Mucosa of stomach (tissue), 1 donor: ENCODE measurements at regions not wholly inside any gene's neighbourhood (a gene's known extent, or its start where the extent isn't known, plus 50 kb on each side); places are given as distances from the start of the nearest gene placed in this dataset.

ENCODE experiments used
- H3K27me3 ChIP-seq: one replicate; pipeline ENCODE4 v1.7.0; 2013; ENCODE audit warnings: mild to moderate bottlenecking, low read length; ENCODE audit not compliant: control insufficient read depth, insufficient read depth
- H3K36me3 ChIP-seq: one replicate; pipeline ENCODE4 v1.7.0; 2013; ENCODE audit warnings: low read length; ENCODE audit not compliant: control insufficient read depth, insufficient read depth
- H3K4me1 ChIP-seq: one replicate; pipeline ENCODE4 v1.7.0; 2013; ENCODE audit warnings: mild to moderate bottlenecking, low read length; ENCODE audit not compliant: control insufficient read depth, insufficient read depth
- H3K4me3 ChIP-seq: one replicate; pipeline ENCODE4 v1.7.0; 2013; ENCODE audit warnings: low read length
- H3K9ac ChIP-seq: one replicate; pipeline ENCODE4 v1.7.0; 2013; ENCODE audit warnings: mild to moderate bottlenecking, low read length, moderate library complexity
- H3K9me3 ChIP-seq: one replicate; pipeline ENCODE4 v1.7.0; 2013; ENCODE audit warnings: mild to moderate bottlenecking, low read length, moderate library complexity; ENCODE audit not compliant: control insufficient read depth
- donor health status: Pancreatic carcinoma.

- Histone ChIP-seq H3K9ac (no peak overlapping the region), H3K9me3 (no peaks in the 10 kb centered on the region), H3K4me1 (peaks cover 6% of the 10 kb centered on the region), H3K36me3 (no peaks in the 10 kb centered on the region), H3K4me3 (no peak overlapping the region), H3K27me3 (no peaks in the 10 kb centered on the region)
Measured at GRCh38 chr10:3539696-3540383, 245.2 kb downstream of the KLF6 start.

GRCh38 chr10:3538656-3539531 lies 246.1 kb downstream of the KLF6 start:
- Histone ChIP-seq H3K27me3 (no peaks in the 10 kb centered on the region), H3K9me3 (no peaks in the 10 kb centered on the region), H3K4me1 (peaks cover 6% of the 10 kb centered on the region), H3K9ac (no peak overlapping the region), H3K4me3 (no peak overlapping the region), H3K36me3 (no peaks in the 10 kb centered on the region)

GRCh38 chr10:3538291-3538655 lies 246.7 kb downstream of the KLF6 start:
- no peak overlapping the region for H3K4me3 ChIP-seq
- H3K36me3 ChIP-seq, result no peaks in the 10 kb centered on the region
- H3K4me1 ChIP-seq, result peaks cover 6% of the 10 kb centered on the region
- no peaks in the 10 kb centered on the region for H3K27me3 ChIP-seq
- no peaks in the 10 kb centered on the region for H3K9me3 ChIP-seq
- H3K9ac ChIP-seq, result no peak overlapping the region

GRCh38 chr10:3537518-3537917 lies 247.5 kb downstream of the KLF6 start:
- H3K9ac ChIP-seq, result no peak overlapping the region
- no peaks in the 10 kb centered on the region for H3K36me3 ChIP-seq
- no peaks in the 10 kb centered on the region for H3K27me3 ChIP-seq
- no peaks in the 10 kb centered on the region for H3K9me3 ChIP-seq
- no peak overlapping the region for H3K4me3 ChIP-seq
- peaks cover 6% of the 10 kb centered on the region for H3K4me1 ChIP-seq

GRCh38 chr10:3535001-3535400 lies 250.0 kb downstream of the KLF6 start:
- H3K27me3 ChIP-seq, result no peaks in the 10 kb centered on the region
- peaks cover 6% of the 10 kb centered on the region for H3K4me1 ChIP-seq
- no peaks in the 10 kb centered on the region for H3K36me3 ChIP-seq
- H3K9ac ChIP-seq, result no peak overlapping the region
- H3K9me3 ChIP-seq, result no peaks in the 10 kb centered on the region
- no peak overlapping the region for H3K4me3 ChIP-seq

GRCh38 chr10:3534433-3534832 lies 250.6 kb downstream of the KLF6 start:
- no peak overlapping the region for H3K9ac ChIP-seq
- no peaks in the 10 kb centered on the region for H3K27me3 ChIP-seq
- H3K4me3 ChIP-seq, result no peak overlapping the region
- no peaks in the 10 kb centered on the region for H3K9me3 ChIP-seq
- peaks cover 6% of the 10 kb centered on the region for H3K4me1 ChIP-seq
- H3K36me3 ChIP-seq, result no peaks in the 10 kb centered on the region

GRCh38 chr10:3533296-3533695 lies 251.7 kb downstream of the KLF6 start:
- Histone ChIP-seq H3K9ac (no peak overlapping the region), H3K27me3 (no peaks in the 10 kb centered on the region), H3K4me1 (peaks cover 5% of the 10 kb centered on the region), H3K36me3 (no peaks in the 10 kb centered on the region), H3K4me3 (no peak overlapping the region), H3K9me3 (no peaks in the 10 kb centered on the region)

- no peaks in the 10 kb centered on the region for H3K27me3 ChIP-seq
- no peaks in the 10 kb centered on the region for H3K9me3 ChIP-seq
- H3K4me3 ChIP-seq, result no peak overlapping the region
- H3K36me3 ChIP-seq, result no peaks in the 10 kb centered on the region
- no peaks in the 10 kb centered on the region for H3K4me1 ChIP-seq
- H3K9ac ChIP-seq, result no peak overlapping the region
Measured at GRCh38 chr10:3532644-3533043, 252.4 kb downstream of the KLF6 start.

DNA sequence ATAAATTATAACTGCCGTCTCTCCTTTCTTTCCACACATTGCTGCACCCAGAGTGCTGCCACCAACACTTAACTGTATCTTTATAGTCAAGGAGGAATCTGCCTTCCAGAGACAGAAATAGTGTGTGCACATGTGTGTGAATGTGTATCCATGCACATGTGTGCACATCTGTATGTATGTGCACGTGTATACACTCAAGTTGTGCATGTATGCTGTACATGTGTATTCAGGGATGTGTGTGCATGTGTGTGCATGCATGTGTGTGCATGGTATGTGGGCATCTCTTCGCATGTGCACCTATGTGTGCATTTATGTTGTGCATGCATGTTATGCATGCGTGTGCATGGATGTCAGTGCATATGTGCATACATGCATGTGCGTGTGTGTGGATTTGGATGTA lies 253.3 kb downstream of the KLF6 start:
- Histone ChIP-seq H3K9me3 (no peaks in the 10 kb centered on the region), H3K9ac (no peak overlapping the region), H3K27me3 (no peaks in the 10 kb centered on the region), H3K4me3 (no peak overlapping the region), H3K4me1 (no peaks in the 10 kb centered on the region), H3K36me3 (no peaks in the 10 kb centered on the region)

DNA sequence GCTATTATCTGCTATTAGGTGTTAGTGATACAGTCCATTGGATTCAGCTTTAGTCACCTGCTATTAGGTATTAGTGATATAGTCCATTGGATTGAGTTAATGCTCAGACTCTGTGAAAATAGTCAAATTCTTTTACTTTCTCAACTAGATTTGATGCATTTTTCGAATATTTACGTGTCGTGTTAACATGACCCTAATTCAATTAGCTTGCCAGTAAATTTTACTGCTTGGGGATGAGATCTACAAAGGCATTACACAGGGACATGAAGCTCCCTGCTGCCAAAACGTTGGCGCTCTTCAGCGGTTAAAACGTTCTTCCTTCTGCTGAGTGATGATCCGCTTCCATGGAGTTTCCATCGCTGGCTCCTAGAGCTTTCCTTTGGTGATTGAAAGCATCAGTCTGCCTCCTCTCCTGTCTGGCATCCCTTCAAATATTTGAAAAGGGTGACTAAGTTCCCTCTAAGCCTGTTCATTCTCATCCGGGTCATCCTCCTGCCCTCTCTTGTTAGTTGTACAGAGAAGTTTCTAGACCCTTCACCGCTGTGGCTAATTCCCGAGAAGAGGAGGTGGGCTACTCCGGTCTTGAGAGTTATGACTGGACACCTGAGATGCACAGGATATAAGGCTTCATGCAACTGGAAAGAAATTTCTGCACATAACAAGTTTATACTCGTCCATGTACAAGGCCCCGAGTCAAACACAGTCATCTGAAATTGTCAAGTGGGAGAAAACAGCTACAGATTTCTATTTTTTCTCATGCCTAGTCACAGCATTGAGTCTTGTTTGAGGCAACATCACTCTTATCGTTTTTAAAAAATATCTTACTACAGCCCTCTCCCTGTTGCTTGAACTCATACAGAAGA lies 254.0 kb downstream of the KLF6 start:
- Histone ChIP-seq H3K9ac (no peak overlapping the region), H3K9me3 (no peaks in the 10 kb centered on the region), H3K4me3 (no peak overlapping the region), H3K4me1 (no peaks in the 10 kb centered on the region), H3K27me3 (no peaks in the 10 kb centered on the region), H3K36me3 (no peaks in the 10 kb centered on the region)

DNA sequence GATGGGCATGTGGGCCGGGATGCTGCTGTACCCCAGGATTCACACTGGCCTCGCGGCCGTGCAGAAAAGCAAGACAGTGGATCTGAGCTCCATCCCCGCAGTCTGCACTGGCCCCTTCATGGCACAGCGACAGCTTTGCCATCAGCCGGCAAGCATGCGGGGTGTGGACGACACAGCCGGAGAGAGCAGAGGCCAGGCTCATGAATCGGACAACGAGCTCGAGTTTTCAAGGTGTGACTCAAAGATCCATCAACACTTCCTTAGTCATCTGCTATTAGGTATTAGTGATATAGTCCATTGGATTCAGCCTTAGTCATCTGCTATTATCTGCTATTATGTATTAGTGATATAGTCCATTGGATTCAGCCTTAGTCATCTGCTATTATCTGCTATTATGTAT lies 254.7 kb downstream of the KLF6 start:
- H3K9ac ChIP-seq, result no peak overlapping the region
- no peaks in the 10 kb centered on the region for H3K36me3 ChIP-seq
- H3K9me3 ChIP-seq, result no peaks in the 10 kb centered on the region
- H3K4me3 ChIP-seq, result no peak overlapping the region
- no peaks in the 10 kb centered on the region for H3K4me1 ChIP-seq
- no peaks in the 10 kb centered on the region for H3K27me3 ChIP-seq

- no peak overlapping the region for H3K4me3 ChIP-seq
- H3K9me3 ChIP-seq, result no peaks in the 10 kb centered on the region
- no peaks in the 10 kb centered on the region for H3K36me3 ChIP-seq
- H3K9ac ChIP-seq, result no peak overlapping the region
- no peaks in the 10 kb centered on the region for H3K4me1 ChIP-seq
- no peaks in the 10 kb centered on the region for H3K27me3 ChIP-seq
Measured at GRCh38 chr10:3529691-3530090, 255.3 kb downstream of the KLF6 start.
